Stomach (tissue), 8 donors: ENCODE measurements at regions not wholly inside any gene's neighbourhood (a gene's known extent, or its start where the extent isn't known, plus 50 kb on each side); places are given as distances from the start of the nearest gene placed in this dataset.

Source experiments
- DNase-seq, 2 donors: peaks; one replicate each; pipeline versions ENCODE4 v3.0.0 to v3.0.0-alpha.2; 2013 to 2019
- H3K27ac ChIP-seq, 5 donors: fragments of 200-600 bp in 4 of 5; sonication (generic) in 4 of 5; one replicate each; pipeline ENCODE4 v1.5.1; 2013 to 2019; ENCODE audit warnings: mild to moderate bottlenecking in 1 of 5, moderate library complexity in 1 of 5
- H3K27me3 ChIP-seq, 3 donors: fragments of 200-600 bp; sonication (generic); one replicate each; pipeline ENCODE4 v1.5.1; 2017 to 2019; ENCODE audit warnings: mixed run types in 1 of 3
- H3K36me3 ChIP-seq, 4 donors: fragments of 200-600 bp; sonication (generic); 1 replicate in 3 of 4; 2 replicates in 1 of 4; pipeline ENCODE4 v1.5.1; 2016 to 2019
- H3K4me1 ChIP-seq, 4 donors: fragments of 200-600 bp; sonication (generic); one replicate each; pipeline ENCODE4 v1.5.1; 2016 to 2019
- H3K4me3 ChIP-seq, 4 donors: fragments of 200-600 bp; sonication (generic) in 3 of 4; one replicate each; pipeline ENCODE4 v1.5.1; 2016 to 2019; ENCODE audit warnings: mild to moderate bottlenecking in 1 of 4
- H3K9me3 ChIP-seq, 4 donors: fragments of 200-600 bp; sonication (generic); one replicate each; pipeline ENCODE4 v1.5.1; 2016 to 2019
- CTCF ChIP-seq, 7 experiments: fragments of 450-650 bp in 4 of 7; fragments of 200-600 bp in 3 of 7; sonication (generic) in 3 of 7; IDR thresholded peaks; one replicate each; pipeline ENCODE4 v1.5.1; 2016 to 2019; ENCODE audit warnings: antibody characterized with exemption in 7 of 7, control low read depth in 2 of 7, mild to moderate bottlenecking in 1 of 7
- EP300 ChIP-seq: sonication (generic); formaldehyde crosslinking; IDR thresholded peaks from one replicate; pipeline ENCODE4 v1.6.1; 2017; ENCODE audit warnings: antibody characterized with exemption
- POLR2A ChIP-seq, 4 donors: fragments of 450-650 bp; IDR thresholded peaks; one replicate each; pipeline ENCODE4 v1.6.1; 2016; ENCODE audit warnings: antibody characterized with exemption in 4 of 4, control low read depth in 2 of 4, mild to moderate bottlenecking in 1 of 4, moderate library complexity in 1 of 4
- POLR2AphosphoS5 ChIP-seq, 3 donors: sonication (generic); formaldehyde crosslinking; IDR thresholded peaks; one replicate each; pipeline ENCODE4 v1.6.1; 2016; ENCODE audit warnings: antibody characterized with exemption in 3 of 3
- WGBS, 5 donors: extraction: QIAGEN DNeasy Blood & Tissue Kit in 3 of 5; methylation state at CpG; one replicate each; pipeline versions ENCODE4 v1.1.5 to v1.1.7; 2013 to 2018; 5-methylcytosine and 5-hydroxymethylcytosine counted together
- intact Hi-C: fragments of 100-400 bp; cut with DNase I; formaldehyde crosslinking; loops from one replicate; pipeline ENCODE4 v1.15.1; 2023; ENCODE audit warnings: low total_unique reads
- donor health status: healthy with polysubstance abuse.
- donor health status: Bipolar disorder and iron deficiency.
- donor health status: healthy.

GRCh38 chr4:120400441-120400840, 333.8 kb upstream of the MAD2L1 start:
- 86 to 96% (median 92%) methylated on average over 4 of the region's 4 CpGs for WGBS, 5 donors
- H3K27me3 ChIP-seq, result no peaks in the 10 kb centered on the region
- TF ChIP-seq EP300 (no peak), CTCF (IDR thresholded peaks at IDR 0.05) (no peak), POLR2AphosphoS5 (IDR thresholded peaks at IDR 0.05) (no peak), POLR2A (IDR thresholded peaks at IDR 0.05) (no peak)
- H3K27ac ChIP-seq, result no peak overlapping the region
- H3K9me3 ChIP-seq, result no peaks in the 10 kb centered on the region
- no peaks in the 10 kb centered on the region for H3K36me3 ChIP-seq
- H3K4me3 ChIP-seq, result no peak overlapping the region
- DNase-seq, result no peak
- intact Hi-C loops, result no loop called here
- no peaks in the 10 kb centered on the region for H3K4me1 ChIP-seq

DNA sequence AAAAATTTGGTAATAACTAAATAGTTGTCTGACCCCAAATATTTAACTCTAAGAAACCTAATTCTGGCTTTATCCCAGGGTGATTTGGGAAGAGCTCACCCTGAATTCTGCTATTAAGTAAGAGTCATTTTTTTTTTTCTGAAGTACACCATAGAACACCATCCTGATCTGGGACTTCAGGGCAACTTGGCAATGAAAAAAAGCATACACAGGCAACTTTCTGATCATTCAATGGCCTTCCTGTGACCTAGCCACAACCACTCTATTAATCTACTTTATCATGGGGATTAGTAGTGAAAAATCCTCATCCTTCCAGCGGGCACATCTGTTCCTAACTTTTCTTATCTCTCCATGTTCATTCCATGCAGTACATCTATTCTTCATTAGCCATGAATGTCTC, 333.2 kb upstream of the MAD2L1 start:
- no peak for TF ChIP-seq CTCF (IDR thresholded peaks at IDR 0.05)
- TF ChIP-seq EP300, result no peak
- no peak for TF ChIP-seq POLR2AphosphoS5 (IDR thresholded peaks at IDR 0.05)
- TF ChIP-seq POLR2A (IDR thresholded peaks at IDR 0.05), result no peak
- H3K27ac ChIP-seq, result no peak overlapping the region
- no peaks in the 10 kb centered on the region for H3K4me1 ChIP-seq
- DNase-seq, result no peak
- intact Hi-C loops, result no loop called here
- no peaks in the 10 kb centered on the region for H3K27me3 ChIP-seq
- H3K9me3 ChIP-seq, result no peaks in the 10 kb centered on the region
- 67 to 87% (median 80%) methylated on average over 1 of the region's 1 CpG for WGBS, 5 donors
- no peaks in the 10 kb centered on the region for H3K36me3 ChIP-seq
- H3K4me3 ChIP-seq, result no peak overlapping the region

DNA sequence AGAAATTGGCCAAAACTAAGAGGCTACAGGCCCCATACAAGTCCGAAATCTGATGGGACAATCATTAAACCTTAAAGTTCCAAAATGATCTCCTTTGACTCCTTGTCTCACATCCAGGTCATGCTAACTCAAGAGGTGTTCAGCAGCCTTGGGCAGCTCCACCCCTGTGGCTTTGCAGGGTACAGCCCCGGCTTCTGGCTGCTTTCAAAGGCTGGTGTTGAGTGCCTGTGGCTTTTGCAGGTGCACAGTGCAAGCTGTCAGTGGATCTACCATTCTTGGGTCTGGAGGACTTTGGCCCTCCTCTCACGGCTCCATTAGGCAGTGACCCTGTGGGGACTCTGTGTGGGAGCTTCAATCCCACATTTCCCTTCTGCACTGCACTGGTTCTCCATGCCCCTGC, 329.1 kb upstream of the MAD2L1 start:
- H3K36me3 ChIP-seq, result no peaks in the 10 kb centered on the region
- no peaks in the 10 kb centered on the region for H3K9me3 ChIP-seq
- DNase-seq, result no peak
- H3K4me3 ChIP-seq, result no peak overlapping the region
- no peaks in the 10 kb centered on the region for H3K4me1 ChIP-seq
- no peak overlapping the region for H3K27ac ChIP-seq
- TF ChIP-seq EP300 (no peak), CTCF (IDR thresholded peaks at IDR 0.05) (no peak)
- H3K27me3 ChIP-seq, result no peaks in the 10 kb centered on the region
- 77 to 80% (median 79%) methylated on average over 2 to 3 of the region's 3 CpGs for WGBS, 5 donors
- intact Hi-C loops, result no loop called here

GRCh38 chr4:120355881-120356280, 289.2 kb upstream of the MAD2L1 start:
- Histone ChIP-seq H3K4me3 (no peak overlapping the region), H3K9me3 (no peaks in the 10 kb centered on the region), H3K27ac (no peak overlapping the region), H3K27me3 (no peaks in the 10 kb centered on the region), H3K4me1 (no peaks in the 10 kb centered on the region), H3K36me3 (no peaks in the 10 kb centered on the region)
- TF ChIP-seq EP300 (no peak), POLR2AphosphoS5 (IDR thresholded peaks at IDR 0.05) (no peak), CTCF (IDR thresholded peaks at IDR 0.05) (no peak), POLR2A (IDR thresholded peaks at IDR 0.05) (no peak)
- intact Hi-C loops, result no loop called here
- no peak for DNase-seq

DNA sequence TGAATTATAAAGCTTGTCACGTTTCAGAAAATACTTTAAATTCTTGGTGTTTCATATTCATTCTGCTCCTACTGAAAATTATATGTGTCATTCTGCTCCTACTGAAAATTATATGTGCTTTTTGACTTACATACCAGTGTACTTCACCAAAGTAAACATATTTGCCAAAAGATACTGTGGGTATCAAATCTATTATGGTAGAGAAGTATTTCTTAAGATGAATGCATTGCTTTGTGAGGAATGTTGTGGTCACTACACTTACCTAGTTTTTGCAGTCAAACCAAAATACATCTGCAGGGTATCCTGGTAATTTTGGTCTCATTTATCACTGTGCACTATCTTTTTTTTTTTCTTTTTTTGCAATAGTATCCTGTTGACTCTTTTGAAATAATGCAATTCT, 287.7 kb upstream of the MAD2L1 start:
- Histone ChIP-seq H3K36me3 (no peaks in the 10 kb centered on the region), H3K27me3 (no peaks in the 10 kb centered on the region), H3K4me1 (no peaks in the 10 kb centered on the region), H3K27ac (no peak overlapping the region), H3K4me3 (no peak overlapping the region), H3K9me3 (no peaks in the 10 kb centered on the region)
- no peak for TF ChIP-seq POLR2AphosphoS5 (IDR thresholded peaks at IDR 0.05)
- no peak for TF ChIP-seq POLR2A (IDR thresholded peaks at IDR 0.05)
- TF ChIP-seq CTCF (IDR thresholded peaks at IDR 0.05), result no peak
- no peak for TF ChIP-seq EP300
- intact Hi-C loops, result no loop called here
- DNase-seq, result no peak
- WGBS, 5 donors, result 31 to 55% (median 54%) methylated on average over 1 of the region's 1 CpG
